Right cardiac atrium (tissue), 5 donors: ENCODE measurements at regions not wholly inside any gene's neighbourhood (a gene's known extent, or its start where the extent isn't known, plus 50 kb on each side); places are given as distances from the start of the nearest gene placed in this dataset.
A peak's percentile ranks its signal among the peaks of the same experiment; 100 is the strongest.

Experiments used
- ATAC-seq, 2 donors: fragments of 200-7000 bp; cut with Tn5 transposase; one replicate each; pipeline versions ENCODE4 v1.8.0 to v1.9.1; 2020; ENCODE audit warnings: moderate library complexity in 2 of 2, mild to moderate bottlenecking in 1 of 2
- DNase-seq, 3 donors: peaks; one replicate each; pipeline ENCODE4 v3.0.0-alpha.2; 2020
- H3K27ac ChIP-seq: one replicate; pipeline ENCODE4 v1.5.1; 2013; ENCODE audit warnings: mild to moderate bottlenecking, low read length, control low read depth, moderate library complexity
- H3K27me3 ChIP-seq: one replicate; pipeline ENCODE4 v1.6.1; 2013; ENCODE audit not compliant: control insufficient read depth, insufficient read depth
- H3K4me1 ChIP-seq: one replicate; pipeline ENCODE4 v1.6.1; 2013; ENCODE audit warnings: low read length; ENCODE audit not compliant: control insufficient read depth, insufficient read depth
- H3K4me3 ChIP-seq: one replicate; pipeline ENCODE4 v1.5.1; 2013; ENCODE audit warnings: low read length, control low read depth
- H3K9me3 ChIP-seq: one replicate; pipeline ENCODE4 v1.6.1; 2013; ENCODE audit warnings: low read length; ENCODE audit not compliant: control insufficient read depth
- WGBS: extraction: QIAGEN DNeasy Blood & Tissue Kit; methylation state at CpG from one replicate; pipeline ENCODE4 v1.1.7; 2013; 5-methylcytosine and 5-hydroxymethylcytosine counted together
- intact Hi-C, 4 donors: fragments of 100-400 bp; cut with DNase I; formaldehyde crosslinking; loops; one replicate each; pipeline versions ENCODE4 v1.11.0 to v1.14.0; 2022 to 2023
- donor health status: healthy with polysubstance abuse.
- donor health status: DM: no; HTN: yes; CAD: no.
- donor health status: DM: no; HTN: no; CAD: no.
- donor health status: DM: no; HTN: yes; CAD: no; lungs with severe emphysema.
- donor health status: DM: yes; HTN: yes; CAD: no.

- intact Hi-C loops: loop anchor here in 2 of 4 donors (10.0 kb wide), 2 partner anchors 57 to 77 kb away; no protein-coding TSS in a partner anchor
- Histone ChIP-seq H3K27me3 (no peaks in the 10 kb centered on the region), H3K27ac (no peak overlapping the region), H3K4me3 (no peak overlapping the region), H3K4me1 (no peaks in the 10 kb centered on the region), H3K9me3 (no peaks in the 10 kb centered on the region)
- ATAC-seq: peak; percentile 10 to 25
- 81% methylated on average over 18 of the region's 18 CpGs for WGBS
- peak in 2 of 3 donors; percentile 72 to 77 for DNase-seq
Observed at GRCh38 chr22:25367756-25368155, 148.3 kb downstream of the CRYBB2 start.

DNA sequence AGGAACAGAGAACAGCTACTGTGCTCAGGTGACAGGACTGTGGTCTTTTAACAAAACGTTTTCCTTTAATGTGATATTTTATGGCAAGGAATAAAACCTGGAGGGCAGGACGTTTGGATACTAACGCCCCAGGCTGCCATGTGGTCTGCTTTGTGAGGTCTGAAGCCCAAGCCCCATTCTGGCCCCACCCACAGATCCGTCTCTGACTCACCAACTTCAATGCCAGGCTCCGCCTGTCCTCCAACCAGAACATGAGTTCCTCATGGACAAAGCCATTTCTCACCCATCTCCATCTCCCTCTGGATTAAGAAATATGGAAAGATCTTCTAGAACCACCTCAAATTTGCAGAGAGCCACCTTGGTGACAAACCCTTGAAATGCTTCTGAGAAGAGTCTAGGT, 148.8 kb downstream of the CRYBB2 start:
- DNase-seq: peak; percentile 44 to 70 (median 58)
- Histone ChIP-seq H3K27me3 (no peaks in the 10 kb centered on the region), H3K27ac (no peak overlapping the region), H3K4me3 (no peak overlapping the region), H3K4me1 (no peaks in the 10 kb centered on the region), H3K9me3 (no peaks in the 10 kb centered on the region)
- intact Hi-C loops: loop anchor here in 2 of 4 donors (10.0 kb wide), 2 partner anchors 57 to 77 kb away; no protein-coding TSS in a partner anchor
- 63% methylated on average over 5 of the region's 5 CpGs for WGBS
- ATAC-seq: peak; percentile 22 to 37

DNA sequence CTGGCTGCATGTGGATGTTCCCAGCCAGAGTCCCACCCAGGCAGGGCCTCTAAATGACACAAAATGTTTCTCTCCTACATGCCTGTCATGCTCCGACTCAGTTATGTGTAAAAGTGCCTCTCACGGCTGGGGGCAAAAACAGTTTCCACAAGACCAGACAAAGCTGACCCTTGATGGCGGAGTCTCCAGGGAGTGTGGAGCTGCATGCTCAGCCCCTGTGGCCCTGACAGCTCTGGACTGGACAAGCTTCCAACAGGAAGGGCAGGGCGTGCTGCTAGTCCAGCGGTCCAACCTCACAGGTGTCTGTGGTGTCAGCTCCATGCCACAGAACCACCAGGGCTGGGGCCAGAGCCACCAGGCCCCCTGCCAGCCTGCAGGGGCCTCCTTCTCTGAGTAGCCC, 149.6 kb downstream of the CRYBB2 start:
- Histone ChIP-seq H3K4me3 (no peak overlapping the region), H3K27ac (no peak overlapping the region), H3K4me1 (no peaks in the 10 kb centered on the region), H3K27me3 (no peaks in the 10 kb centered on the region), H3K9me3 (no peaks in the 10 kb centered on the region)
- ATAC-seq: no peak
- intact Hi-C loops: loop anchor here in 2 of 4 donors (10.0 kb wide), 2 partner anchors 56 to 76 kb away; no protein-coding TSS in a partner anchor
- 87% methylated on average over 5 of the region's 5 CpGs for WGBS
- peak in 1 of 3 donors; percentile 27 for DNase-seq

GRCh38 chr22:25370322-25370721, 150.9 kb downstream of the CRYBB2 start:
- peaks cover 1% of the 10 kb centered on the region for H3K4me1 ChIP-seq
- DNase-seq (no peak), ATAC-seq (no peak)
- no peak overlapping the region for H3K27ac ChIP-seq
- 94% methylated on average over 11 of the region's 11 CpGs for WGBS
- no peak overlapping the region for H3K4me3 ChIP-seq
- intact Hi-C loops: no loop called here
- no peaks in the 10 kb centered on the region for H3K27me3 ChIP-seq
- H3K9me3 ChIP-seq: no peaks in the 10 kb centered on the region

DNA sequence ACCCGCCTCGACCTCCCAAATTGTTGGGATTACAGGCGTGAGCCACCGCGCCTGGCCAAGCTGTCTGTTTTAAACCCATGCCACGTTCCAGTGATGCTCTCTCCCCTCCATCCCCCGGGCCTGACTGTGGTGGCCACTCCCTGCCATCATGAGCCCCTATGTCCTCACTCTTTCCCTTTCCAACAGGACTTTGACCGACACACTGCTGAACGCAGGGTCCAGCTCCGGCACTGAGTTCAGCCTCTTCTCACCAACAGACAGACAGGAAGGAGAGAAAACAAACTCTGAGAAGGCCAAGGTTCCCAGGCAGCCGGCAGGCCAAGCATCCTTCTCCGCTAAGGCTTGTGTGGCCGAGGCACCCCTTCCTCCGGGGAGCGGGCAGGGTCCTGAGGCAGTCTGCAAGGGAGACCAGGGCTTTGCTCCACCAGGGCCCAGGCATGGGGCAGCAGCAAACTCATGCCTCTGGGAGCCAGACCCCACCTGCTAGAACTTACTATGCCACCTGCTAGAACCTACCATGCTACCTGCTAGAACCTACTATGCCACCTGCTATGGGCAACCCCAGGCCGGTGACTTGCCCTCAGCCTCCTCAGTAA, 152.7 kb downstream of the CRYBB2 start:
- Histone ChIP-seq H3K4me3 (no peak overlapping the region), H3K27ac (no peak overlapping the region), H3K27me3 (no peaks in the 10 kb centered on the region), H3K4me1 (peaks cover 1% of the 10 kb centered on the region), H3K9me3 (no peaks in the 10 kb centered on the region)
- DNase-seq (peak in 2 of 3 donors; percentile 14 to 38), ATAC-seq (no peak)
- WGBS: 97% methylated on average over 16 of the region's 16 CpGs
- intact Hi-C loops: no loop called here

GRCh38 chr22:25373961-25374360, 154.5 kb downstream of the CRYBB2 start:
- WGBS: 90% methylated on average over 10 of the region's 10 CpGs

DNA sequence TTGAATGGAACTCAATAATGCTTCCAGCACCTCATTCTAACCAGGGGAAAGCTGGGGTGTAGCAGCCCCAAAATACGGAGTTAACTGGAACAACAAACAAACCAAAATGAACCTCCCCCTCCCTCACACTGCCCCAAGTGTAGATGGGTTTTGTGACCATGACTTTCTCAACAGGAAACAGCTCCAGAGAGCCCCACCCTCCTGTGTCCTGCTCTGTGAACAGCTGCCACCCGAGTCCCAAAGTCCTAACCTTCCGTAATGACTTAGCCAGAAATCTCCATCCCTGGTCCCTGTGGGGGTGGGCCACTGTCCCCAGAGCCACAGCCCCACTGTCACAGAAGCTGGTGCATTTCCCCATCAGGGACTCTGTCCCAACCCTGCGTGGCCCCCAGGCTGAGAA, 155.4 kb downstream of the CRYBB2 start:
- no peak overlapping the region for H3K27ac ChIP-seq
- no peaks in the 10 kb centered on the region for H3K27me3 ChIP-seq
- peaks cover 1% of the 10 kb centered on the region for H3K4me1 ChIP-seq
- DNase-seq (peak in 1 of 3 donors; percentile 6), ATAC-seq (no peak)
- 67% methylated on average over 4 of the region's 4 CpGs for WGBS
- H3K4me3 ChIP-seq: no peak overlapping the region
- intact Hi-C loops: no loop called here
- H3K9me3 ChIP-seq: no peaks in the 10 kb centered on the region

More at GRCh38 chr22:25373961-25374360, 154.5 kb downstream of the CRYBB2 start:
- DNase-seq: peak in 2 of 3 donors; percentile 11 to 35
- no peak for ATAC-seq
- H3K27ac ChIP-seq: no peak overlapping the region
- no peak overlapping the region for H3K4me3 ChIP-seq
- H3K4me1 ChIP-seq: peaks cover 1% of the 10 kb centered on the region
- intact Hi-C loops: no loop called here
- no peaks in the 10 kb centered on the region for H3K27me3 ChIP-seq
- no peaks in the 10 kb centered on the region for H3K9me3 ChIP-seq

GRCh38 chr22:25375683-25376082, 156.2 kb downstream of the CRYBB2 start:
- Histone ChIP-seq H3K27ac (no peak overlapping the region), H3K4me3 (no peak overlapping the region), H3K4me1 (peaks cover 1% of the 10 kb centered on the region), H3K27me3 (no peaks in the 10 kb centered on the region), H3K9me3 (no peaks in the 10 kb centered on the region)
- 83% methylated on average over 11 of the region's 11 CpGs for WGBS
- DNase-seq (peak in 1 of 3 donors; percentile 16), ATAC-seq (no peak)
- intact Hi-C loops: no loop called here

DNA sequence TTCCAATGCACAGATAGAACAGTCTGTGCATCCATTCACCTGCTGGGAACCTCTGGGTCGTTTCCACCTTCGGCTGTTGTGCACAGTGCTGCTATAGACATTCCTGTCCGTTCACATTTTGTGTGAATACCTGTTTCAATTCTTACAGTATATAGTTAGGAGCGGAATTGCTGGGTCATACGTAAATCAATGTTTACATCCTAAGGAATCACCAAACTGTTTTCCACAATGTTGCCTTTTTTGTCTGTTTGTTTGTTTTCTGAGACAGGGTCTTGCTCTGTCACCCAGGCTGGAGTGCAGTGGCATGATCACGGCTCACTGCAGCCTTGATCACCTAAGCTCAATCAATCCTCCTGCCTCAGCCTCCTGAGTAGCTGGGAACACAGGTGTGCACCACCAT, 158.3 kb downstream of the CRYBB2 start:
- H3K4me3 ChIP-seq: no peak overlapping the region
- H3K4me1 ChIP-seq: peaks cover 1% of the 10 kb centered on the region
- no peaks in the 10 kb centered on the region for H3K9me3 ChIP-seq
- 96% methylated on average over 6 of the region's 6 CpGs for WGBS
- no peak overlapping the region for H3K27ac ChIP-seq
- intact Hi-C loops: no loop called here
- ATAC-seq (no peak), DNase-seq (peak in 1 of 3 donors; percentile 2)
- H3K27me3 ChIP-seq: no peaks in the 10 kb centered on the region

DNA sequence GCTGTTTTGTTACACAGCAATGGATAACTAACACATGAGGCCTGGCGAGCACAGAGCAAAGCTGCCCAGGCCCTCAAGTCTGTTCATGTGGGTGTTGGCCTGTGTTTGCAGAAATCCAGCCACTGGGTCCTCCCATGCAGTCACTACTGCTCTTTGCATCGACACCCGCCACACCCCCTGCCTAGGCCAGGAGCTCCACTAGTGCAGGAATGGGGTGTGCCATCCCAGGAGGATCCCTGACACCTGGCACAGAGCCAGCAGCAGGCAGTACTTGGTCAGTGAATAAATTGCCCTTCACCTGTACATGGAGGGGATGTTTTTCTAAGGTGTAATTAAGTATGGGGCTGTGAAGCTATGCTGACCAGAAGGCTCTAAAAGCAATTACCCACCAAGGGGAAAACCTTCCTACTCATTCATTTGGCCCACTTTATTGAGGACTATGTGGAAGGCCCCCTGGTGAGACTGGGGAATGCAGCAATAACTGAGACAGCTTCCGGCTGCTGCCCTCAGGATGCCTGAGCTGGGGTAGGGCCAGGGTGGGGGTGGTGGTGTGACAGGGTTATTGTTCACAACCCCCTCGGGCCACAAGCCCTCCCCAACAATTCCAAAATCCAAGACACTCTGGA, 160.8 kb downstream of the CRYBB2 start:
- no peak for ATAC-seq
- Histone ChIP-seq H3K27ac (no peak overlapping the region), H3K27me3 (no peaks in the 10 kb centered on the region), H3K4me3 (no peak overlapping the region), H3K4me1 (no peaks in the 10 kb centered on the region), H3K9me3 (no peaks in the 10 kb centered on the region)
- intact Hi-C loops: no loop called here
- WGBS: 93% methylated on average over 5 of the region's 5 CpGs
- peak in 1 of 3 donors; percentile 40 for DNase-seq

DNA sequence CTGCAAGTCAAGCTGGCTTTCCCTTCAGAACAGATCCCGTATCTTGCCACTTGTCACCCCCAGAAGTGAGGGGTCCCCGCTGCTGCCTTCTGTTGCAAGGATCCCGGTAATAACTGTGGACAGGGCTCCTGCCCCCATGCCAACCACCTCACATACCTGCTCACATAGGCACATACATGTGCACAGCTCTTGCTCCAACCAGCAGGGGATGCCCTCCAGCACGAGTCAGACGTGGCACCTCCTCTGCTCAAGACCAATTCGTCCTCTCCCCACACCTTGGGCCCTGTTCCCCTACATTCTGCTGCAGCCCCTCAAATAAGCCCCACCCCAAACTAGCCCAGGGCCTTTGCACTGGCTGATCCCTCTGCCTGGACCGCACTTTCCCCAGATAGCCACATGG, 163.3 kb downstream of the CRYBB2 start:
- intact Hi-C loops: no loop called here
- no peak for ATAC-seq
- WGBS: 86% methylated on average over 7 of the region's 7 CpGs
- Histone ChIP-seq H3K27ac (no peak overlapping the region), H3K4me1 (no peaks in the 10 kb centered on the region), H3K9me3 (no peaks in the 10 kb centered on the region), H3K4me3 (no peak overlapping the region), H3K27me3 (no peaks in the 10 kb centered on the region)
- DNase-seq: no peak
